Gastroesophageal sphincter (tissue), 4 donors: ENCODE measurements at regions not wholly inside any gene's neighbourhood (a gene's known extent, or its start where the extent isn't known, plus 50 kb on each side); places are given as distances from the start of the nearest gene placed in this dataset.

ENCODE experiments used
- ATAC-seq: fragments of 150-250 bp; one replicate; pipeline ENCODE4 v1.9.1; 2016; ENCODE audit warnings: mild to moderate bottlenecking, moderate library complexity
- H3K27ac ChIP-seq, 4 donors: fragments of 200-600 bp; sonication (generic) in 3 of 4; 1 replicate in 3 of 4; 2 replicates in 1 of 4; pipeline ENCODE4 v1.5.1; 2016 to 2019
- H3K27me3 ChIP-seq: fragments of 200-600 bp; sonication (generic); one replicate; pipeline ENCODE4 v1.5.1; 2019
- H3K36me3 ChIP-seq, 2 donors: fragments of 200-600 bp; sonication (generic); one replicate each; pipeline ENCODE4 v1.5.1; 2019; ENCODE audit warnings: control low read depth in 1 of 2
- H3K4me1 ChIP-seq, 3 donors: fragments of 200-600 bp; sonication (generic); 1 replicate in 2 of 3; 2 replicates in 1 of 3; pipeline ENCODE4 v1.5.1; 2016 to 2019; ENCODE audit warnings: control low read depth in 2 of 3
- H3K4me3 ChIP-seq, 2 donors: fragments of 200-600 bp; sonication (generic); one replicate each; pipeline ENCODE4 v1.5.1; 2019; ENCODE audit warnings: mild to moderate bottlenecking in 1 of 2, moderate library complexity in 1 of 2
- H3K9me3 ChIP-seq, 3 donors: fragments of 200-600 bp; sonication (generic); one replicate each; pipeline ENCODE4 v1.5.1; 2017 to 2019; ENCODE audit warnings: control low read depth in 2 of 3
- CTCF ChIP-seq, 4 experiments: fragments of 200-600 bp in 2 of 4; fragments of 450-650 bp in 2 of 4; sonication (generic) in 1 of 4; IDR thresholded peaks; one replicate each; pipeline ENCODE4 v1.5.1; 2017 to 2019; ENCODE audit warnings: antibody characterized with exemption in 4 of 4, mild to moderate bottlenecking in 2 of 4, moderate library complexity in 2 of 4
- EP300 ChIP-seq: sonication (generic); formaldehyde crosslinking; IDR thresholded peaks from one replicate; pipeline ENCODE4 v1.6.1; 2017; ENCODE audit warnings: antibody characterized with exemption, mild to moderate bottlenecking
- POLR2A ChIP-seq, 2 donors: fragments of 450-650 bp; IDR thresholded peaks; one replicate each; pipeline ENCODE4 v1.6.1; 2017; ENCODE audit warnings: antibody characterized with exemption in 2 of 2, mild to moderate bottlenecking in 2 of 2, moderate library complexity in 1 of 2
- POLR2AphosphoS5 ChIP-seq: sonication (generic); formaldehyde crosslinking; IDR thresholded peaks from one replicate; pipeline ENCODE4 v1.6.1; 2017; ENCODE audit warnings: antibody characterized with exemption
- WGBS, 2 donors: methylation state at CpG; one replicate each; pipeline ENCODE4 v1.1.5; 2018; ENCODE audit warnings: low coverage in 1 of 2; 5-methylcytosine and 5-hydroxymethylcytosine counted together

DNA sequence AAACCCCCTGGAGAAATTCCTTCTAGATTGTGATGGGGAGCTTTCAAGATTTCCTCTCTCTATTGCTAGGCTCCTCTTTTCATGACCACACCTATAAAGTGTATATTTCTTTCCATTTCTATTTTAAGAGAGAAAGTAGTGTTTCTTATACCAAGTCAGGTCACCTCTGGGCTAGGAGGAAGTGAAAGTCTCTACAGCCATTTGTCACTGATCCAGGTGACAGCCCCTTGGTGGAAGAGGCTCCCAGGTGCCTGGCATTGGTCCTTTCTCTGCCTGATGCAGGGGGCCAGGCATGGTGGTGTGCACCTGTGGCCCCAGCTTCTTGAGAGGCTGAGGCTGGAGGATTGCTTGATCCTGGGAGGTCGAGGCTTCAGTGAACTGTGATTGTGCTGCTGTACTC is 64.7 kb downstream of the DHCR7 start:
- no peak overlapping the region for H3K4me3 ChIP-seq
- no peak overlapping the region for H3K27ac ChIP-seq
- TF ChIP-seq POLR2AphosphoS5, result no peak
- TF ChIP-seq EP300, result no peak
- TF ChIP-seq CTCF (IDR thresholded peaks at IDR 0.05), result no peak
- no peak for TF ChIP-seq POLR2A (IDR thresholded peaks at IDR 0.05)
- peaks cover 0 to 8% (median 0%) of the 10 kb centered on the region in 3 donors for H3K9me3 ChIP-seq
- WGBS, 2 donors, result no CpG with 5 or more reads among the region's 1 CpG
- no peak for ATAC-seq
- no peaks in the 10 kb centered on the region for H3K4me1 ChIP-seq
- no peaks in the 10 kb centered on the region for H3K36me3 ChIP-seq
- peaks cover 43% of the 10 kb centered on the region for H3K27me3 ChIP-seq

- H3K27ac ChIP-seq, result no peak overlapping the region
- peaks cover 41% of the 10 kb centered on the region for H3K27me3 ChIP-seq
- no peaks in the 10 kb centered on the region for H3K36me3 ChIP-seq
- H3K4me3 ChIP-seq, result no peak overlapping the region
- H3K4me1 ChIP-seq, result no peaks in the 10 kb centered on the region
- H3K9me3 ChIP-seq, result peaks cover 0 to 8% (median 0%) of the 10 kb centered on the region in 3 donors
- ATAC-seq, result no peak
- TF ChIP-seq EP300 (no peak), POLR2AphosphoS5 (no peak), CTCF (IDR thresholded peaks at IDR 0.05) (no peak), POLR2A (IDR thresholded peaks at IDR 0.05) (no peak)
- 82 to 88% methylated on average over 2 to 5 of the region's 5 CpGs for WGBS, 2 donors
Measured at GRCh38 chr11:71381781-71382505, 66.2 kb downstream of the DHCR7 start.

- Histone ChIP-seq H3K4me1 (no peaks in the 10 kb centered on the region), H3K4me3 (no peak overlapping the region), H3K27me3 (peaks cover 50% of the 10 kb centered on the region), H3K27ac (no peak overlapping the region), H3K9me3 (peaks cover 0 to 8% (median 0%) of the 10 kb centered on the region in 3 donors), H3K36me3 (no peaks in the 10 kb centered on the region)
- ATAC-seq, result no peak
- TF ChIP-seq EP300, result no peak
- TF ChIP-seq POLR2A (IDR thresholded peaks at IDR 0.05), result no peak
- TF ChIP-seq CTCF (IDR thresholded peaks at IDR 0.05), result no peak
- TF ChIP-seq POLR2AphosphoS5, result no peak
- 83% methylated on average over 2 of the region's 2 CpGs; no CpG with 5 or more reads in 1 of the 2 donors for WGBS, 2 donors
Measured at GRCh38 chr11:71379701-71380100, 68.5 kb downstream of the DHCR7 start.

DNA sequence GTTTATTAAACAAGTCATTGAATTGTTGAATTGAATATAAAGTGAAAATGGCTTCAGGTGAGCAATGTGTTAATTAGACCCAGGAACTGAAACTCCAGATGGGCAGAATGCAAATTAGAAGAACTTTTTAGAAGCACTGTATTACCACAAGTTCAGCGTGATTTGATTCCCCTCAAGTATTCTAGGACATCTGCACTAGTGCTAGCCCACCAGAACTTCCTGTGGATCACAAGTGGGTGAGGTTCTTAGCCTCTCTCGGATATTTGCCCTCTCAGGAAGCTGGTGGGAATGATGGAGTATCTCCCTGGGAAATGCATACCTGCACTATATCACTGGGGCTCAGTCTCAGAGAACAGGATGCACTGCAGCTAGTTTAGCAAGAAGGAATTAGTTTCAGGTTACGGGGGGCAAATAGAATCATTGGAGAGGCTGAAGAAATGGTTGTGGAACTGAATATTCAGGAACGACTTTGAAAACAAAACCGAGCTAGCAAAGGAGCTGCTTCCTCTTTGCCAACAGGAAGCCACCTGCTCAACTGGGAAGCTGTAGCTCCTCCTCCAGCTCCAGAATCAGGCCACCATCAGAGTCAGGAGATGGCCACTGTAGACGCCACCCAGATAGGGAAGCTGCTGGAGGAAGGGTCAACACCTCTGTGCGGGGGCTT is 74.3 kb downstream of the DHCR7 start:
- Histone ChIP-seq H3K4me3 (no peak overlapping the region), H3K27ac (no peak overlapping the region), H3K27me3 (peaks cover 53% of the 10 kb centered on the region), H3K36me3 (no peaks in the 10 kb centered on the region), H3K9me3 (no peaks in the 10 kb centered on the region), H3K4me1 (no peaks in the 10 kb centered on the region)
- TF ChIP-seq POLR2A (IDR thresholded peaks at IDR 0.05), result no peak
- no peak for TF ChIP-seq CTCF (IDR thresholded peaks at IDR 0.05)
- no peak for TF ChIP-seq EP300
- no peak for TF ChIP-seq POLR2AphosphoS5
- WGBS, 2 donors, result 53 to 55% methylated on average over 6 of the region's 7 CpGs
- ATAC-seq, result no peak
